DOHH2 (cell line): ENCODE measurements at regions not wholly inside any gene's neighbourhood (a gene's known extent, or its start where the extent isn't known, plus 50 kb on each side); places are given as distances from the start of the nearest gene placed in this dataset.

Source experiments
- H3F3A ChIP-seq: fragments of 200-600 bp; sonication (generic), shearing (Covaris generic); 2 replicates; pipeline ENCODE4 v1.6.0; 2016; ENCODE audit warnings: antibody characterized with exemption, mild to moderate bottlenecking; ENCODE audit not compliant: control insufficient read depth, insufficient read depth
- H3K27ac ChIP-seq: fragments of 200-600 bp; sonication (generic); 2 replicates; pipeline ENCODE4 v1.5.1; 2014; ENCODE audit warnings: low read depth, mild to moderate bottlenecking, low read length, moderate library complexity
- H3K27me3 ChIP-seq: fragments of 200-600 bp; sonication (generic); 2 replicates; pipeline ENCODE4 v1.6.1; 2014; ENCODE audit warnings: mild to moderate bottlenecking, low read length, mixed read lengths; ENCODE audit not compliant: control insufficient read depth
- H3K36me3 ChIP-seq: fragments of 200-600 bp; sonication (generic); 2 replicates; pipeline ENCODE4 v1.6.1; 2014; ENCODE audit warnings: mild to moderate bottlenecking, low read length, moderate library complexity, mixed read lengths; ENCODE audit not compliant: control insufficient read depth
- H3K4me1 ChIP-seq: fragments of 200-600 bp; sonication (generic); 2 replicates; pipeline ENCODE4 v1.6.1; 2014; ENCODE audit warnings: mild to moderate bottlenecking, low read length, mixed read lengths; ENCODE audit not compliant: control insufficient read depth
- H3K4me2 ChIP-seq: fragments of 200-600 bp; sonication (generic); 2 replicates; pipeline ENCODE4 v1.6.0; 2014; ENCODE audit warnings: mild to moderate bottlenecking, low read length, moderate library complexity
- H3K4me3 ChIP-seq: fragments of 200-600 bp; sonication (generic); 2 replicates; pipeline ENCODE4 v1.5.1; 2014; ENCODE audit warnings: mild to moderate bottlenecking, low read length, mixed read lengths
- H3K79me2 ChIP-seq: fragments of 200-600 bp; sonication (generic); 2 replicates; pipeline ENCODE4 v1.6.1; 2014; ENCODE audit warnings: mild to moderate bottlenecking, low read length, mixed read lengths; ENCODE audit not compliant: control insufficient read depth
- H3K9me2 ChIP-seq: fragments of 200-600 bp; sonication (generic); replicated peaks from 2 replicates; pipeline ENCODE4 v1.6.1; 2014; ENCODE audit warnings: mild to moderate bottlenecking, low read length, mixed read lengths; ENCODE audit not compliant: control insufficient read depth
- H3K9me3 ChIP-seq: fragments of 200-600 bp; sonication (generic); 2 replicates; pipeline ENCODE4 v1.6.1; 2014; ENCODE audit warnings: antibody characterized with exemption, low read length, mixed read lengths; ENCODE audit not compliant: control insufficient read depth, insufficient read depth
- H4K20me1 ChIP-seq: fragments of 200-600 bp; sonication (generic); 2 replicates; pipeline ENCODE4 v1.6.0; 2014; ENCODE audit warnings: low read depth, mild to moderate bottlenecking, antibody characterized with exemption, low read length, moderate library complexity; ENCODE audit not compliant: control insufficient read depth, insufficient read depth
- CTCF ChIP-seq: fragments of 200-600 bp; sonication (generic); IDR thresholded peaks from one replicate; pipeline ENCODE4 v1.5.1; 2014; ENCODE audit warnings: antibody characterized with exemption, mild to moderate bottlenecking, low read depth, low read length; ENCODE audit not compliant: poor library complexity, severe bottlenecking
- EZH2phosphoT487 ChIP-seq: fragments of 200-600 bp; sonication (generic); IDR thresholded peaks from 2 replicates; pipeline ENCODE4 v1.6.1; 2017; ENCODE audit warnings: borderline replicate concordance, mild to moderate bottlenecking, antibody characterized with exemption, low read length, moderate library complexity, mixed read lengths

- no peaks in the 10 kb centered on the region for H3F3A ChIP-seq
- peaks cover 4% of the 10 kb centered on the region; the same call in 1 of the 2 replicates for H3K9me3 ChIP-seq
- H3K9me2 ChIP-seq: no peaks in the 10 kb centered on the region
- H3K27ac ChIP-seq: no peak overlapping the region
- H3K4me1 ChIP-seq: peaks cover 3% of the 10 kb centered on the region; the same call in 1 of the 2 replicates
- H3K27me3 ChIP-seq: no peaks in the 10 kb centered on the region
- H3K4me3 ChIP-seq: no peak overlapping the region
- H4K20me1 ChIP-seq: no peaks in the 10 kb centered on the region
- H3K79me2 ChIP-seq: no peaks in the 10 kb centered on the region
- H3K36me3 ChIP-seq: no peaks in the 10 kb centered on the region
- TF ChIP-seq CTCF (no peak), EZH2phosphoT487 (no peak)
- no peak overlapping the region for H3K4me2 ChIP-seq
Observed at GRCh38 chr7:20064181-20064970, 152.8 kb downstream of the MACC1 start.

- H3K36me3 ChIP-seq: no peaks in the 10 kb centered on the region
- H3K9me2 ChIP-seq: no peaks in the 10 kb centered on the region
- no peaks in the 10 kb centered on the region for H3K27me3 ChIP-seq
- H3K79me2 ChIP-seq: no peaks in the 10 kb centered on the region
- no peak for TF ChIP-seq EZH2phosphoT487
- no peak for TF ChIP-seq CTCF
- no peaks in the 10 kb centered on the region for H4K20me1 ChIP-seq
- H3K9me3 ChIP-seq: peaks cover 4% of the 10 kb centered on the region; the same call in 1 of the 2 replicates
- no peak overlapping the region for H3K4me2 ChIP-seq
- H3K27ac ChIP-seq: no peak overlapping the region
- H3K4me1 ChIP-seq: peaks cover 3% of the 10 kb centered on the region; the same call in 1 of the 2 replicates
- H3K4me3 ChIP-seq: no peak overlapping the region
- no peaks in the 10 kb centered on the region for H3F3A ChIP-seq
Observed at GRCh38 chr7:20063644-20064043, 153.5 kb downstream of the MACC1 start.

- Histone ChIP-seq H4K20me1 (no peaks in the 10 kb centered on the region), H3K9me3 (peaks cover 4% of the 10 kb centered on the region; the same call in 1 of the 2 replicates), H3K9me2 (no peaks in the 10 kb centered on the region), H3K27me3 (no peaks in the 10 kb centered on the region), H3K4me1 (peaks cover 3% of the 10 kb centered on the region; the same call in 1 of the 2 replicates), H3K36me3 (no peaks in the 10 kb centered on the region), H3K27ac (no peak overlapping the region), H3K4me2 (no peak overlapping the region), H3F3A (no peaks in the 10 kb centered on the region), H3K4me3 (no peak overlapping the region), H3K79me2 (no peaks in the 10 kb centered on the region)
- TF ChIP-seq EZH2phosphoT487 (no peak), CTCF (no peak)
Observed at GRCh38 chr7:20062932-20063331, 154.3 kb downstream of the MACC1 start.
